ACC112 (cell line): ENCODE measurements at regions not wholly inside any gene's neighbourhood (a gene's known extent, or its start where the extent isn't known, plus 50 kb on each side); places are given as distances from the start of the nearest gene placed in this dataset.

ENCODE experiments used
- H2AFZ ChIP-seq: fragments of 200-600 bp; sonication (generic); one replicate; pipeline ENCODE4 v1.6.0; 2017; ENCODE audit warnings: antibody characterized with exemption, low read length; ENCODE audit not compliant: unreplicated experiment
- H3K27ac ChIP-seq: fragments of 200-600 bp; sonication (generic); 2 replicates; pipeline ENCODE4 v1.5.1; 2014; ENCODE audit warnings: low read depth, mild to moderate bottlenecking, antibody characterized with exemption, low read length, moderate library complexity
- H3K27me3 ChIP-seq: fragments of 200-600 bp; sonication (generic); 2 replicates; pipeline ENCODE4 v1.6.1; 2014; ENCODE audit warnings: mild to moderate bottlenecking, antibody characterized with exemption, low read length, moderate library complexity, mixed read lengths; ENCODE audit not compliant: insufficient read depth
- H3K36me3 ChIP-seq: fragments of 200-600 bp; sonication (generic); 2 replicates; pipeline ENCODE4 v1.6.1; 2016; ENCODE audit warnings: mild to moderate bottlenecking, antibody characterized with exemption, low read length, moderate library complexity, mixed read lengths; ENCODE audit not compliant: insufficient read depth
- H3K4me1 ChIP-seq: fragments of 200-600 bp; sonication (generic); one replicate; pipeline ENCODE4 v1.6.1; 2016; ENCODE audit warnings: low read length, mixed read lengths; ENCODE audit not compliant: insufficient read depth, unreplicated experiment, control insufficient read depth
- H3K4me3 ChIP-seq: fragments of 200-600 bp; sonication (generic); 2 replicates; pipeline ENCODE4 v1.5.1; 2014; ENCODE audit warnings: mild to moderate bottlenecking, low read depth, low read length
- H3K79me2 ChIP-seq: fragments of 200-600 bp; sonication (generic); one replicate; pipeline ENCODE4 v1.6.0; 2016; ENCODE audit warnings: low read length; ENCODE audit not compliant: control insufficient read depth, unreplicated experiment, insufficient read depth

GRCh38 chr20:51305316-51306052 lies 237.0 kb downstream of the NFATC2 start:
- no peak overlapping the region for H3K27ac ChIP-seq
- no peaks in the 10 kb centered on the region for H3K4me1 ChIP-seq
- H2AFZ ChIP-seq = no peak overlapping the region
- no peaks in the 10 kb centered on the region for H3K36me3 ChIP-seq
- H3K4me3 ChIP-seq = no peak overlapping the region
- no peaks in the 10 kb centered on the region for H3K27me3 ChIP-seq
- H3K79me2 ChIP-seq = no peaks in the 10 kb centered on the region

- no peak overlapping the region for H3K4me3 ChIP-seq
These were observed 238.5 kb downstream of the NFATC2 start for GRCh38 chr20:51303731-51304670.

GRCh38 chr20:51301026-51301425 lies 241.5 kb downstream of the NFATC2 start:
- Histone ChIP-seq H3K27ac (no peak overlapping the region), H3K27me3 (no peaks in the 10 kb centered on the region)

More at GRCh38 chr20:51303731-51304670, 238.5 kb downstream of the NFATC2 start:
- Histone ChIP-seq H3K27me3 (no peaks in the 10 kb centered on the region), H2AFZ (no peak overlapping the region), H3K4me1 (no peaks in the 10 kb centered on the region), H3K36me3 (no peaks in the 10 kb centered on the region), H3K79me2 (no peaks in the 10 kb centered on the region), H3K27ac (no peak overlapping the region)

GRCh38 chr20:51300104-51300503 lies 242.4 kb downstream of the NFATC2 start:
- Histone ChIP-seq H3K36me3 (no peaks in the 10 kb centered on the region), H2AFZ (no peak overlapping the region), H3K79me2 (no peaks in the 10 kb centered on the region), H3K27me3 (no peaks in the 10 kb centered on the region), H3K27ac (no peak overlapping the region), H3K4me1 (no peaks in the 10 kb centered on the region), H3K4me3 (no peak overlapping the region)

More at GRCh38 chr20:51301026-51301425, 241.5 kb downstream of the NFATC2 start:
- no peaks in the 10 kb centered on the region for H3K36me3 ChIP-seq
- no peak overlapping the region for H3K4me3 ChIP-seq
- H3K79me2 ChIP-seq = no peaks in the 10 kb centered on the region
- H3K4me1 ChIP-seq = no peaks in the 10 kb centered on the region
- H2AFZ ChIP-seq = no peak overlapping the region

- Histone ChIP-seq H3K4me3 (no peak overlapping the region), H3K4me1 (no peaks in the 10 kb centered on the region), H3K79me2 (no peaks in the 10 kb centered on the region), H3K27me3 (no peaks in the 10 kb centered on the region), H3K36me3 (no peaks in the 10 kb centered on the region), H3K27ac (no peak overlapping the region), H2AFZ (no peak overlapping the region)
These were observed 243.1 kb downstream of the NFATC2 start for GRCh38 chr20:51299413-51299812.

- H3K27ac ChIP-seq = no peak overlapping the region
- H3K79me2 ChIP-seq = no peaks in the 10 kb centered on the region
- H3K36me3 ChIP-seq = no peaks in the 10 kb centered on the region
- H3K4me3 ChIP-seq = no peak overlapping the region
- H2AFZ ChIP-seq = no peak overlapping the region
- no peaks in the 10 kb centered on the region for H3K27me3 ChIP-seq
- no peaks in the 10 kb centered on the region for H3K4me1 ChIP-seq
These were observed 244.3 kb downstream of the NFATC2 start for GRCh38 chr20:51298141-51298749.

GRCh38 chr20:51287628-51288413 lies 254.7 kb downstream of the NFATC2 start:
- no peaks in the 10 kb centered on the region for H3K79me2 ChIP-seq
- no peak overlapping the region for H2AFZ ChIP-seq
- H3K27ac ChIP-seq = no peak overlapping the region
- H3K36me3 ChIP-seq = no peaks in the 10 kb centered on the region
- H3K27me3 ChIP-seq = peaks cover 31% of the 10 kb centered on the region; the same call in 1 of the 2 replicates
- peaks cover 3% of the 10 kb centered on the region for H3K4me1 ChIP-seq
- no peak overlapping the region for H3K4me3 ChIP-seq

- H3K36me3 ChIP-seq = no peaks in the 10 kb centered on the region
- H3K79me2 ChIP-seq = no peaks in the 10 kb centered on the region
- peaks cover 31% of the 10 kb centered on the region; the same call in 1 of the 2 replicates for H3K27me3 ChIP-seq
- H3K4me3 ChIP-seq = no peak overlapping the region
- no peak overlapping the region for H2AFZ ChIP-seq
- H3K27ac ChIP-seq = no peak overlapping the region
- H3K4me1 ChIP-seq = peaks cover 3% of the 10 kb centered on the region
These were observed 255.8 kb downstream of the NFATC2 start for GRCh38 chr20:51286758-51287157.

- no peaks in the 10 kb centered on the region for H3K36me3 ChIP-seq
- peaks cover 31% of the 10 kb centered on the region; the same call in 1 of the 2 replicates for H3K27me3 ChIP-seq
- H3K4me1 ChIP-seq = peaks cover 3% of the 10 kb centered on the region
- no peaks in the 10 kb centered on the region for H3K79me2 ChIP-seq
- H3K4me3 ChIP-seq = no peak overlapping the region
- no peak overlapping the region for H2AFZ ChIP-seq
- no peak overlapping the region for H3K27ac ChIP-seq
These were observed 256.8 kb downstream of the NFATC2 start for GRCh38 chr20:51285684-51286083.

- Histone ChIP-seq H3K79me2 (no peaks in the 10 kb centered on the region), H3K4me3 (no peak overlapping the region), H3K36me3 (no peaks in the 10 kb centered on the region), H3K27ac (no peak overlapping the region), H3K4me1 (peaks cover 3% of the 10 kb centered on the region), H3K27me3 (peaks cover 31% of the 10 kb centered on the region; the same call in 1 of the 2 replicates), H2AFZ (no peak overlapping the region)
These were observed 257.6 kb downstream of the NFATC2 start for GRCh38 chr20:51284871-51285270.
